ENCODE measurements at regions not wholly inside any gene's neighbourhood (a gene's known extent, or its start where the extent isn't known, plus 50 kb on each side); places are given as distances from the start of the nearest gene placed in this dataset.

GRCh38 chr16:52956044-52956443 is 96.7 kb downstream of the CHD9NB start:
- no peak for DNase-seq (ENCODE audit: extremely low read depth, low read depth)
- TF ChIP-seq CTCF (IDR thresholded peaks at IDR 0.05; ENCODE audit: low read depth, low read length) = no peak

GRCh38 chr16:52953215-52953614 is 99.5 kb downstream of the CHD9NB start:
- DNase-seq (ENCODE audit: extremely low read depth, low read depth) = no peak
- no peak for TF ChIP-seq CTCF (IDR thresholded peaks at IDR 0.05; ENCODE audit: low read depth, low read length)

- TF ChIP-seq CTCF (IDR thresholded peaks at IDR 0.05; ENCODE audit: low read depth, low read length) = no peak
- DNase-seq (ENCODE audit: extremely low read depth, low read depth) = no peak
These were observed 103.8 kb downstream of the CHD9NB start for GRCh38 chr16:52948946-52949345.

GRCh38 chr16:52932321-52932720 is 120.4 kb downstream of the CHD9NB start:
- DNase-seq (ENCODE audit: extremely low read depth, low read depth) = no peak
- TF ChIP-seq CTCF (IDR thresholded peaks at IDR 0.05; ENCODE audit: low read depth, low read length) = no peak

- TF ChIP-seq CTCF (IDR thresholded peaks at IDR 0.05; ENCODE audit: low read depth, low read length) = no peak
- no peak for DNase-seq (ENCODE audit: extremely low read depth, low read depth)
These were observed 123.0 kb downstream of the CHD9NB start for GRCh38 chr16:52929478-52930400.

GRCh38 chr16:52928955-52929354 is 123.7 kb downstream of the CHD9NB start:
- DNase-seq (ENCODE audit: extremely low read depth, low read depth) = no peak
- TF ChIP-seq CTCF (IDR thresholded peaks at IDR 0.05; ENCODE audit: low read depth, low read length) = no peak

GRCh38 chr16:52925143-52925542 is 127.6 kb downstream of the CHD9NB start:
- no peak for DNase-seq (ENCODE audit: extremely low read depth, low read depth)
- no peak for TF ChIP-seq CTCF (IDR thresholded peaks at IDR 0.05; ENCODE audit: low read depth, low read length)

Measured in AG09319 (cell line).